ENCODE measurements at regions not wholly inside any gene's neighbourhood (a gene's known extent, or its start where the extent isn't known, plus 50 kb on each side); places are given as distances from the start of the nearest gene placed in this dataset.

DNA sequence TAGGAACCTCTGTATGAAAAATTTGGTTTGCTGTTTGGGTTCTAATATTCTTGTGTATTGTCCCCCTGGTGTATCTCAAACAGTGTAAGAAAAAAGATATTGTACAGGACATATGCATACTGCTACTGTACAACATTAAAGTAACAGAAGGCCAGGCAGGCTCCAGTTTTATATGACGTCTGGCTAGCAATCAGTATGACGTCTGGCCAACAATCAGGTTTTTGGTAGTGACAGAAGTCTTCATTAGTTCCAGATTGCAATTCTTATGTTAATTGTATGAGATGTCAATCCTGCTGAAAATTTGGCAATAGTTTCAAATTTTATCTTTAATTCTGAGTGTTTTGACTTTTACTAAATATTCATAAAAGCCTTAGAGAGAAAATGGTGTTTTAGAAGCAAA lies 67.9 kb upstream of the KCND2 start:
- Mint-ChIP-seq H3K9me3 (ENCODE audit: low read depth) (peaks cover 8% of the 10 kb centered on the region), H3K36me3 (ENCODE audit: low read depth) (no peaks in the 10 kb centered on the region), H3K27ac (no peak overlapping the region), H3K4me1 (no peaks in the 10 kb centered on the region), H3K4me3 (no peak overlapping the region), H3K27me3 (no peaks in the 10 kb centered on the region)
- ATAC-seq (no peak), DNase-seq (no peak)
- POLR2A ChIA-PET, result no interaction called here
- intact Hi-C loops (cut with DNase I, micrococcal nuclease), result no loop called here
- CTCF ChIA-PET, result no interaction called here

DNA sequence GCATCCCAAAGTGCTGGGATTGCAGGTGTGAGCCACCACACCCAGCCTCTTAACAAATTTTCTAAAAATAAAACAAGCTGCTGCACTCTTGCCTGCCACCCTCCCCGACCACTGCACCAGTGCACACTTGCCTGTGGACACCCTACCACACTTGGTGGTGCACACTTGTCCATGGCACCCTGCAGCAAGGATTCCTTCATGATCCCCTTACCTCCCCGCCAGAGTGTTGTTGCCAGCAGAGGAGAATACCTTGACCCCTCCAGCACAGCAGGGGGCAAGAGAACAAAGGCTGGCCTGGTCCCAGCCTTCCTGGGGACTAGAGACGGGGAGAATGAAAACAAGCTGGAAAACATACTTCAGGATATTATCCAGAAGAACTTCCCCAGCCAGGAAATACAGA lies 65.9 kb upstream of the KCND2 start:
- no peaks in the 10 kb centered on the region for H3K27me3 Mint-ChIP-seq

DNA sequence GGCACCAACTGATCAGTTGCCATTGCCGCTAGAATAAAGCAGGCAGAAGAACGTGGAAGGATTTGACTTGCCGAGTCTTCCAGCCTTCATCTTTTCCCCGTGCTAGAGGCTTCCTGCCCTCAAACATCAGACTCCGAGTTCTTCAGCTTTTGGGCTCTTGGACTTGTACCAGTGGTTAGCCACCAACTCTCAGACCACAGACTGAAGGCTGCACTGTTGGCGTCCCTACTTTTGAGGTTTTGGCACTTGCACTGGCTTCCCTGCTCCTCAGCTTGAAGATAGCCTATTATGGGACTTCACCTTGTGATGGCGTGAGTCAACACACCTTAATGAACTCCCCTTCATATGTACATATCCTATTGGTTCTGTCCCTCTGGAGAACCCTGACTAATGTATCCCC lies 57.3 kb upstream of the KCND2 start:
- ChIA-PET POLR2A (no interaction called here), CTCF (no interaction called here)
- ATAC-seq (no peak), DNase-seq (no peak)
- H3K27ac Mint-ChIP-seq, result no peak overlapping the region
- no peaks in the 10 kb centered on the region for H3K9me3 Mint-ChIP-seq (ENCODE audit: low read depth)
- intact Hi-C loops (cut with DNase I, micrococcal nuclease), result no loop called here
- no peak overlapping the region for H3K4me3 Mint-ChIP-seq
- H3K4me1 Mint-ChIP-seq, result no peaks in the 10 kb centered on the region
- no peaks in the 10 kb centered on the region for H3K27me3 Mint-ChIP-seq
- no peaks in the 10 kb centered on the region for H3K36me3 Mint-ChIP-seq (ENCODE audit: low read depth)

More for the DNA sequence above, 65.9 kb upstream of the KCND2 start:
- no peak for DNase-seq
- Mint-ChIP-seq H3K36me3 (ENCODE audit: low read depth) (no peaks in the 10 kb centered on the region), H3K9me3 (ENCODE audit: low read depth) (peaks cover 6% of the 10 kb centered on the region), H3K4me3 (no peak overlapping the region), H3K27ac (no peak overlapping the region), H3K4me1 (no peaks in the 10 kb centered on the region)
- ATAC-seq, result no peak
- intact Hi-C loops (cut with DNase I, micrococcal nuclease), result no loop called here
- ChIA-PET CTCF (no interaction called here), POLR2A (no interaction called here)

DNA sequence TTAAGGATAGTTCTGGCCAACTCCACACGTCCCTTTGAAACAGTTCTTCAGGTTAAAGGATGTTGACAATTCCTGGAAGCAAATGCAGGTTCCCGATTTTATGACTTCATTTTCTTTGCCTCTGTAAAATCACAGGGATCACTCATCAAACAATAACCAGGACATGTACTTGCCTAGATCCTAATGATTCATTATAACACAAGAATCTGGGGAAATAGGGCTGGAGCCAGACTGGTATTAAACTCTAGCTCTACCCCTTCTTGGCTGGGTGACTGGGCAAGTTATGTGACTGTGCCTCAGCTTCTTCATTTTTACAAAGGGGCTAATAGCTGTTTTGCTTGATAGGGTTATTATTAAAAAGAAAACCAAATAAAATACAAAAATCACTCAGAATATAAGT lies 56.0 kb upstream of the KCND2 start:
- no peak for ATAC-seq
- intact Hi-C loops (cut with DNase I, micrococcal nuclease), result no loop called here
- Mint-ChIP-seq H3K27me3 (no peaks in the 10 kb centered on the region), H3K27ac (no peak overlapping the region), H3K36me3 (ENCODE audit: low read depth) (no peaks in the 10 kb centered on the region), H3K9me3 (ENCODE audit: low read depth) (no peaks in the 10 kb centered on the region), H3K4me1 (no peaks in the 10 kb centered on the region), H3K4me3 (no peak overlapping the region)
- DNase-seq, result no peak
- ChIA-PET POLR2A (no interaction called here), CTCF (no interaction called here)

DNA sequence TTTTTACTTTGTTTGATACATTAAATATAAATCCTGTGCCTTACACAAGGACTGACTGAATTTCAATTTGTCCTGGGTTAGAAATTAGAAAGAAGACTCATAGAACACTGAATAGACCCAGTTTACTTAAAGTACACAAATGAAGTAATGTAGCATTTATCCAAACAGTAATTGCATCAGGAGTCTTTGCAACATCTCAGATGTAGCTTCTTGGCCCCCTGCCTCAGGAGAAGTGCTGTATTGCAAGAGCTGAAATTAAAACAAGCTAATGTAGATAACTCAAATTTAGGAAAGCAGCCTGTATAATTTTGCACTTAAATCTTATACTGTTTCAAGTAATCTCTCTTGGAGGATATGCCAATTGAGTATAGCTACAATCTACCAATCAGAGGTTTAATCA lies 54.3 kb upstream of the KCND2 start:
- H3K4me3 Mint-ChIP-seq, result no peak overlapping the region
- no peaks in the 10 kb centered on the region for H3K27me3 Mint-ChIP-seq
- POLR2A ChIA-PET, result no interaction called here
- CTCF ChIA-PET, result no interaction called here
- ATAC-seq (no peak), DNase-seq (no peak)
- no peaks in the 10 kb centered on the region for H3K4me1 Mint-ChIP-seq
- H3K36me3 Mint-ChIP-seq (ENCODE audit: low read depth), result no peaks in the 10 kb centered on the region
- intact Hi-C loops (cut with DNase I, micrococcal nuclease), result no loop called here
- H3K9me3 Mint-ChIP-seq (ENCODE audit: low read depth), result no peaks in the 10 kb centered on the region
- no peak overlapping the region for H3K27ac Mint-ChIP-seq

DNA sequence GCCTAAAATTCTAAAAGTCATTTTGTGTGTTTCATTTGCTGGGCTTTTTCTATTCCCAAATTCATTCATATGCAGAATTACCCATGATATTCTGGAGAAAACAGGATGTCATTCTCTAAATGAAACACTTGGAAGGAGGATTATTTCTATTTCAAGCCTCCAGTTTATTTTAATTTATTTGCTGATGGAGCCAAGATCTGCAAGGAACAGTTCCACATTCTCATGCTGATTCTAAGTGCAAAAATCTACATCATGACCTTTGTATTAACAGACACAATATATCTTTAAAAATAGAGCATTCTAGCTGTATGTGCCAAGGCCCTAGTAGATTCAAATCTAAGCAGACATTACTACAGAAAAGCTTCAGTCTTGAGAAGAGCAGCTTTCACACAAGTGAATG lies 51.3 kb upstream of the KCND2 start:
- Mint-ChIP-seq H3K9me3 (ENCODE audit: low read depth) (no peaks in the 10 kb centered on the region), H3K4me3 (no peak overlapping the region), H3K36me3 (ENCODE audit: low read depth) (no peaks in the 10 kb centered on the region), H3K27me3 (no peaks in the 10 kb centered on the region), H3K27ac (no peak overlapping the region), H3K4me1 (no peaks in the 10 kb centered on the region)
- ChIA-PET CTCF (no interaction called here), POLR2A (no interaction called here)
- ATAC-seq (no peak), DNase-seq (no peak)
- intact Hi-C loops (cut with DNase I, micrococcal nuclease), result no loop called here

Data from activated CD4-positive, alpha-beta T cell treated with anti-CD3 and anti-CD28 coated beads for 36 hours (primary cell).